ENCODE measurements at regions not wholly inside any gene's neighbourhood (a gene's known extent, or its start where the extent isn't known, plus 50 kb on each side); places are given as distances from the start of the nearest gene placed in this dataset.
A peak's percentile ranks its signal among the peaks of the same experiment; 100 is the strongest.

DNA sequence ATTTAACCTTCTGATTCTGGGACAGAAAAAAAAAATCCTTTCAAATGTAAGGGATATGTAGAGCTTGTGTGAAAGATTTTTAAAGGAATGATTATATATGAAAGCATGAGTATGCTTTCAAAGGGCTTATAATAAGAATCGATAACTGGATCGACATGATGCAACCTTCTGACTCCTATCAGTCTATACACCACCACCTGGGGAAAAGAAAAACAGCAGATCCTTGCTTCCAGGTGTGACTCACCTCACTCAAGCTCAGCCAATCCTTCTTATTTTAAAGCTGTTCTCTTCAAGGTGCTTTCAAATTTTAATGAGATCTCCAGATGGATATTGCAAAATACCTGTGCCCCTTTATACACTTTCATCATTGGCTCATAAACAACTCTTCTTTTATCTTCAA is 102.1 kb upstream of the EDNRA start:
- no peak for TF ChIP-seq POLR2A (IDR thresholded peaks at IDR 0.05)
- TF ChIP-seq, protein P1, sequence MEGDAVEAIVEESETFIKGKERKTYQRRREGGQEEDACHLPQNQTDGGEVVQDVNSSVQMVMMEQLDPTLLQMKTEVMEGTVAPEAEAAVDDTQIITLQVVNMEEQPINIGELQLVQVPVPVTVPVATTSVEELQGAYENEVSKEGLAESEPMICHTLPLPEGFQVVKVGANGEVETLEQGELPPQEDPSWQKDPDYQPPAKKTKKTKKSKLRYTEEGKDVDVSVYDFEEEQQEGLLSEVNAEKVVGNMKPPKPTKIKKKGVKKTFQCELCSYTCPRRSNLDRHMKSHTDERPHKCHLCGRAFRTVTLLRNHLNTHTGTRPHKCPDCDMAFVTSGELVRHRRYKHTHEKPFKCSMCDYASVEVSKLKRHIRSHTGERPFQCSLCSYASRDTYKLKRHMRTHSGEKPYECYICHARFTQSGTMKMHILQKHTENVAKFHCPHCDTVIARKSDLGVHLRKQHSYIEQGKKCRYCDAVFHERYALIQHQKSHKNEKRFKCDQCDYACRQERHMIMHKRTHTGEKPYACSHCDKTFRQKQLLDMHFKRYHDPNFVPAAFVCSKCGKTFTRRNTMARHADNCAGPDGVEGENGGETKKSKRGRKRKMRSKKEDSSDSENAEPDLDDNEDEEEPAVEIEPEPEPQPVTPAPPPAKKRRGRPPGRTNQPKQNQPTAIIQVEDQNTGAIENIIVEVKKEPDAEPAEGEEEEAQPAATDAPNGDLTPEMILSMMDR (IDR thresholded peaks at IDR 0.05), result peak in 1 of 4 donors; percentile 4
